ENCODE measurements at regions not wholly inside any gene's neighbourhood (a gene's known extent, or its start where the extent isn't known, plus 50 kb on each side); places are given as distances from the start of the nearest gene placed in this dataset.
"Not testable (repeated sequence)": the region's sequence is repeated elsewhere in the genome, so short reads cannot be mapped to it uniquely, and the experiment has no call there.

- Mint-ChIP-seq H3K4me3 (no peak overlapping the region), H3K27me3 (no peaks in the 10 kb centered on the region), H3K4me1 (no peaks in the 10 kb centered on the region), H3K36me3 (no peaks in the 10 kb centered on the region), H3K9me3 (peaks cover 0 to 13% (median 2%) of the 10 kb centered on the region in 7 donors), H3K27ac (no peak overlapping the region)
- ATAC-seq (ENCODE audit: low read depth in 2 of 2), result no peak
- no peak for DNase-seq
Measured at GRCh38 chr5:92104126-92104525, 721.0 kb upstream of the ARRDC3 start.

DNA sequence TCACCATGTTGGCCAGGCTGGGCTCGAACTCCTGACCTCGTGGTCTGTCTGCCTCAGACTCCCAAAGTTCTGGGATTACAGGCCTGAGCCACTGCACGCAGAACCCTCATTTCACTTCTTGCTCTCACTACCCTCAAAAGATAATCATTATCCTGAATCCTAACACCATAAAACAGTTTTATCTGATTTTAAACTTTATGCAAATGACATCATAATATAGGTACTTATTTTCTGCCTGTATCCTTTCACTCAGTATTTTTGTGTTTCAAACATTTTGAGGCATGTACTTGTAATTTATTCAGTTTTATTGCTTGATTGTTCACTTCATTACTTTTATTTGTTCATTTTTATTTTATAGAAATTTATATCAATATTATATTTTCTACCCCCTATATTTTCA lies 719.2 kb upstream of the ARRDC3 start:
- Mint-ChIP-seq H3K4me1 (no peaks in the 10 kb centered on the region), H3K36me3 (no peaks in the 10 kb centered on the region), H3K27me3 (no peaks in the 10 kb centered on the region), H3K27ac (no peak overlapping the region), H3K9me3 (peaks cover 0 to 13% (median 2%) of the 10 kb centered on the region in 7 donors), H3K4me3 (no peak overlapping the region)
- ATAC-seq (ENCODE audit: low read depth in 2 of 2) (no peak), DNase-seq (no peak)

DNA sequence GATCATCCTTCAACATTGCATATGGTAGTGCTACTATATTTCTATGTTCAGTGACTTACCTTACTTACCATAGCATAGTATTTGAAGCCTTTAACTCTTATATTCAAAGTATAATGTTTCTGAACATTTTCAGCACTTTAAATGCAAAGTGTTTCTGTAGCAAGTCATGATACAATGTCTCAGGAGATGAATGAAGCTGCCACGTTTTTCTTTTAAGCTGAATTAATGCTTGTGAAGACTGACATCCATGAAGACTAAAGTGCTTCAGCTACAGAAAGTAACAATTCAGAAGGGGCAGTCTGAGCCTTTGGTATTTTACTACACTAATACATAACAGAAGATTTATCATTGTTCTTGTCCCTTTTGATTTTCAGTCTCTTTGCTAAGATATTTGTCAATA lies 709.1 kb upstream of the ARRDC3 start:
- ATAC-seq (ENCODE audit: low read depth in 2 of 2), result no peak
- Mint-ChIP-seq H3K9me3 (peaks cover 0 to 4% (median 2%) of the 10 kb centered on the region in 7 donors), H3K27ac (no peak overlapping the region), H3K27me3 (no peaks in the 10 kb centered on the region), H3K4me3 (no peak overlapping the region), H3K4me1 (no peaks in the 10 kb centered on the region), H3K36me3 (no peaks in the 10 kb centered on the region)
- DNase-seq, result no peak

GRCh38 chr5:92086059-92086811 lies 703.1 kb upstream of the ARRDC3 start:
- peaks cover 0 to 4% (median 0%) of the 10 kb centered on the region in 7 donors for H3K9me3 Mint-ChIP-seq
- H3K27ac Mint-ChIP-seq, result no peak overlapping the region
- no peak overlapping the region for H3K4me3 Mint-ChIP-seq
- no peaks in the 10 kb centered on the region for H3K27me3 Mint-ChIP-seq
- no peaks in the 10 kb centered on the region for H3K36me3 Mint-ChIP-seq
- H3K4me1 Mint-ChIP-seq, result no peaks in the 10 kb centered on the region
- DNase-seq (no peak), ATAC-seq (ENCODE audit: low read depth in 2 of 2) (no peak)

- no peak for ATAC-seq (ENCODE audit: low read depth in 2 of 2)
- H3K27ac Mint-ChIP-seq, result peak overlapping the region in 1 of 6 donors; percentile 2
- no peak for DNase-seq
- no peaks in the 10 kb centered on the region for H3K36me3 Mint-ChIP-seq
- H3K9me3 Mint-ChIP-seq, result peaks cover 0 to 5% (median 2%) of the 10 kb centered on the region in 7 donors
- H3K4me3 Mint-ChIP-seq, result no peak overlapping the region
- H3K27me3 Mint-ChIP-seq, result no peaks in the 10 kb centered on the region
- no peaks in the 10 kb centered on the region for H3K4me1 Mint-ChIP-seq
Measured at GRCh38 chr5:92081958-92082712, 699.0 kb upstream of the ARRDC3 start.

GRCh38 chr5:92070786-92071185 lies 687.7 kb upstream of the ARRDC3 start:
- ATAC-seq (ENCODE audit: low read depth in 2 of 2) (no peak), DNase-seq (no peak)
- no peaks in the 10 kb centered on the region for H3K27me3 Mint-ChIP-seq
- H3K4me1 Mint-ChIP-seq, result no peaks in the 10 kb centered on the region
- no peak overlapping the region for H3K27ac Mint-ChIP-seq
- peaks cover 0 to 2% (median 1%) of the 10 kb centered on the region in 7 donors for H3K9me3 Mint-ChIP-seq
- H3K36me3 Mint-ChIP-seq, result no peaks in the 10 kb centered on the region
- no peak overlapping the region for H3K4me3 Mint-ChIP-seq

GRCh38 chr5:92064993-92065392 lies 681.9 kb upstream of the ARRDC3 start:
- Mint-ChIP-seq H3K4me3 (no peak overlapping the region), H3K9me3 (peaks cover 0 to 5% (median 3%) of the 10 kb centered on the region in 7 donors), H3K27ac (no peak overlapping the region), H3K27me3 (no peaks in the 10 kb centered on the region), H3K4me1 (no peaks in the 10 kb centered on the region), H3K36me3 (no peaks in the 10 kb centered on the region)
- DNase-seq (no peak), ATAC-seq (ENCODE audit: low read depth in 2 of 2) (no peak)

DNA sequence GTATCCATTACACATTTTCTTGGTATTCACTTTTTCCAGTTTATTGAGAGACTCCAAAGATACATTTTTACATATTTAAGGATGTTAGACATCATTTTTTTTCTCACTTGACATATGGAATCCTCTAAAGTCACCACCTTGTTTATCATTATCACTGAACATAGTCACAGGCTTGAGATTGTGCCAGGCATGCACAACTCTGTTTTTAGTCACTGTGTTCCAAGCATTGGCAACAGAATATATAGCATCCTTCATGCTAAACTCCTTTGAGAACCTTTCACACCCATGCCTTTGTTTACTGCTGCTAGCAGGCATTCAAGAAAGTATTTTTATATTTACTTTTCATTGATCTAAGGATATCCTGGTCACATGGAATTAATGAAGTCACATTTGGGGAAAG lies 668.6 kb upstream of the ARRDC3 start:
- no peak overlapping the region for H3K27ac Mint-ChIP-seq
- no peaks in the 10 kb centered on the region for H3K27me3 Mint-ChIP-seq
- peaks cover 0 to 5% (median 2%) of the 10 kb centered on the region in 7 donors for H3K9me3 Mint-ChIP-seq
- no peak for DNase-seq
- ATAC-seq (ENCODE audit: low read depth in 2 of 2), result no peak
- no peaks in the 10 kb centered on the region for H3K36me3 Mint-ChIP-seq
- H3K4me1 Mint-ChIP-seq, result no peaks in the 10 kb centered on the region
- H3K4me3 Mint-ChIP-seq, result no peak overlapping the region

DNA sequence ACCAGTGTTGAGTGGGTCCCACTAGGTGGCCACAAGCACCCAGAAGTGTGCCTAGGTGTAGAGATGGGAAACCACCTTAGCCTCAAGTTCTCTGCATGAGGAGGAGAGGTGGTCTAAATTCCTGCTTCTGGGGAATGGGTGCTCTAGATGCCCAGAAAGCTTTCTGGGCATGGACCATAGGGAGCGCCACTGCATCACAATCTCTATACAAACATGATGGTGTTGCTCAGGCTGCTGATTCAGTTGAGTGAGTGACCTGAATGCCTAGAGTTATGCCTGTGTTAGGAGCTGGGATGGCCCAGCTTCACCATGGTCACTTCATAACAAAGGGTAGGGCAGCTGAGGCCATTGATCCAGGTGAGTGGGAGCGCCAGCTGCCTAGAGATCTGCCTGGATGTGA lies 667.9 kb upstream of the ARRDC3 start:
- Mint-ChIP-seq H3K36me3 (no peaks in the 10 kb centered on the region), H3K27me3 (no peaks in the 10 kb centered on the region), H3K27ac (no peak overlapping the region), H3K9me3 (peaks cover 0 to 5% (median 2%) of the 10 kb centered on the region in 7 donors), H3K4me1 (no peaks in the 10 kb centered on the region), H3K4me3 (no peak overlapping the region)
- ATAC-seq (ENCODE audit: low read depth in 2 of 2) (no peak), DNase-seq (no peak)

GRCh38 chr5:92041911-92042660 lies 659.0 kb upstream of the ARRDC3 start:
- Mint-ChIP-seq H3K27ac (no peak overlapping the region), H3K9me3 (peaks cover 0 to 5% (median 0%) of the 10 kb centered on the region in 7 donors), H3K4me3 (peak overlapping the region in 1 of 8 donors; percentile 25), H3K36me3 (no peaks in the 10 kb centered on the region), H3K27me3 (no peaks in the 10 kb centered on the region), H3K4me1 (no peaks in the 10 kb centered on the region)
- ATAC-seq (ENCODE audit: low read depth in 2 of 2) (no peak), DNase-seq (no peak)

DNA sequence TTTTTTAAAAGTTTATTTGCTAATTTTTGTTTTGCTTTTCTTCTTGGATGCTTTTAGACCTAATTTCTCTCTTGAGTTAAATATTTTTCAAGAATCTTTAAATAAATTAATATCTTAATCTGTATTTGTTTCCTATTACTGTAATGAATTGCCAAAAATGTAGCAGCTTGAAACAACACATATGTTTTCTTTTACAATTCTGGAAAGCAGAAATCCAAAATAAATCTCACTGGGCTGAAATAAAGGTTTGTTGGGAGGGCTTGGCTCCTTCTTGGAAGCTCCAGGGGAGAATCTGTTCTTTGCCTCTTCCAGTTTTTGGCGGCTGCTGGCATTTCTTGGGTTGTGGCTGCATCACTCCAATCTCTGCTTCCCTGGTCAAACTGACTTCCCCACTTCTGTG lies 658.1 kb upstream of the ARRDC3 start:
- DNase-seq, result no peak
- no peak overlapping the region for H3K4me3 Mint-ChIP-seq

DNA sequence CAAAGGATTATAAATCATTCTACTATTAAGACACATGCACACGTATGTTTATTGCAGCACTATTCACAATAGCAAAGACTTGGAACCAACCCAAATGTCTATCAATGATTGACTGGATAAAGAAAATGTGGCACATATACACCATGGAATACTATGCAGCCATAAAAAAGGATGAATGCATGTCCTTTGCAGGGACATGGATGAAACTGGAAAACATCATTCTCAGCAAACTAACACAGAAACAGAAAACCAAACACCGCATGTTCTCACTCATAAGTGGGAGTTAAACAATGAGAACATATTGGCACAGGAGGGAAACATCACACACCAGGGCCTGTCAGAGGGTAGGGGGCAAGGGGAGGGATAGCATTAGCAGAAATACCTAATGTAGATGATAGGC lies 646.7 kb upstream of the ARRDC3 start:
- H3K4me1 Mint-ChIP-seq; H3K27me3 Mint-ChIP-seq; H3K4me3 Mint-ChIP-seq; DNase-seq; H3K36me3 Mint-ChIP-seq; H3K27ac Mint-ChIP-seq; H3K9me3 Mint-ChIP-seq; ATAC-seq (ENCODE audit: low read depth in 2 of 2): not testable (repeated sequence)

More for the DNA sequence above, 658.1 kb upstream of the ARRDC3 start:
- Mint-ChIP-seq H3K9me3 (peaks cover 0 to 5% (median 0%) of the 10 kb centered on the region in 7 donors), H3K27ac (no peak overlapping the region), H3K36me3 (no peaks in the 10 kb centered on the region), H3K27me3 (no peaks in the 10 kb centered on the region), H3K4me1 (no peaks in the 10 kb centered on the region)
- ATAC-seq (ENCODE audit: low read depth in 2 of 2), result no peak

- Mint-ChIP-seq H3K4me1 (no peaks in the 10 kb centered on the region), H3K9me3 (peaks cover 0 to 1% (median 0%) of the 10 kb centered on the region in 7 donors), H3K27me3 (no peaks in the 10 kb centered on the region), H3K36me3 (no peaks in the 10 kb centered on the region), H3K4me3 (no peak overlapping the region), H3K27ac (no peak overlapping the region)
- DNase-seq (no peak), ATAC-seq (ENCODE audit: low read depth in 2 of 2) (no peak)
Measured at GRCh38 chr5:92023555-92023954, 640.4 kb upstream of the ARRDC3 start.

DNA sequence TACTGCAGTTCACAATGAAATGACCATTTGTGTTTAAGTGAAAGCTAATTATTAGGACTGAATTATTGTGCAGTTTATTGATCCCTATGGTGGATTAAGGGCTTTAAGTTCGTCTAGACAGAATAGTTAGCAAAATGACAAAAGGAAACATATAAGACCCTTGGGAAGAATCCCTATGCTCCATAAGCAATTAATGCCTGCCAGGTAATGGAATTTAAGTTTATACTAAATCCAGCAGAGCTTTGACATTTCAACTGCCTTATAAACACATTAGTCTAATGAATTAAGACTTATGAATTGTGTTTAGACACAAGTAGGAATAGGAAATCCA lies 640.0 kb upstream of the ARRDC3 start:
- DNase-seq (no peak), ATAC-seq (ENCODE audit: low read depth in 2 of 2) (no peak)
- H3K27ac Mint-ChIP-seq, result no peak overlapping the region
- no peaks in the 10 kb centered on the region for H3K36me3 Mint-ChIP-seq
- no peak overlapping the region for H3K4me3 Mint-ChIP-seq
- H3K4me1 Mint-ChIP-seq, result no peaks in the 10 kb centered on the region
- H3K9me3 Mint-ChIP-seq, result peaks cover 0 to 1% (median 0%) of the 10 kb centered on the region in 7 donors
- no peaks in the 10 kb centered on the region for H3K27me3 Mint-ChIP-seq
